GM18520 (cell line): ENCODE measurements at regions not wholly inside any gene's neighbourhood (a gene's known extent, or its start where the extent isn't known, plus 50 kb on each side); places are given as distances from the start of the nearest gene placed in this dataset.
A peak's percentile ranks its signal among the peaks of the same experiment; 100 is the strongest.
"Not testable (repeated sequence)": the region's sequence is repeated elsewhere in the genome, so short reads cannot be mapped to it uniquely, and the experiment has no call there.

Experiments
- ATAC-seq: cut with Tn5 transposase; IDR thresholded peaks from one replicate; pipeline ENCODE4 v1.9.1; 2021; ENCODE audit not compliant: unreplicated experiment

- not testable (repeated sequence) for ATAC-seq
Measured at GRCh38 chr5:122515210-122515609, 203.2 kb downstream of the SNCAIP start.

GRCh38 chr5:122515709-122516431 is 203.8 kb downstream of the SNCAIP start:
- ATAC-seq, result peak; percentile 55

- no peak for ATAC-seq
Measured at GRCh38 chr5:122516432-122516743, 204.4 kb downstream of the SNCAIP start.

GRCh38 chr5:122517091-122517490 is 205.1 kb downstream of the SNCAIP start:
- ATAC-seq, result no peak

GRCh38 chr5:122523776-122524175 is 211.7 kb downstream of the SNCAIP start:
- ATAC-seq, result no peak

- no peak for ATAC-seq
Measured at GRCh38 chr5:122527547-122527946, 215.5 kb downstream of the SNCAIP start.

GRCh38 chr5:122532035-122532434 is 220.0 kb downstream of the SNCAIP start:
- no peak for ATAC-seq

- ATAC-seq, result no peak
Measured at GRCh38 chr5:122533825-122534224, 221.8 kb downstream of the SNCAIP start.

GRCh38 chr5:122534829-122535228 is 222.8 kb downstream of the SNCAIP start:
- ATAC-seq, result no peak

GRCh38 chr5:122541388-122541787 is 229.4 kb downstream of the SNCAIP start:
- ATAC-seq, result no peak

- no peak for ATAC-seq
Measured at GRCh38 chr5:122545986-122546385, 228.9 kb upstream of the SNX2 start.

GRCh38 chr5:122547219-122547618 is 227.7 kb upstream of the SNX2 start:
- no peak for ATAC-seq

GRCh38 chr5:122547669-122548068 is 227.2 kb upstream of the SNX2 start:
- ATAC-seq, result no peak

GRCh38 chr5:122559676-122560075 is 215.2 kb upstream of the SNX2 start:
- ATAC-seq, result no peak

GRCh38 chr5:122561209-122561608 is 213.7 kb upstream of the SNX2 start:
- ATAC-seq, result no peak

GRCh38 chr5:122565331-122565730 is 209.5 kb upstream of the SNX2 start:
- ATAC-seq, result no peak

- no peak for ATAC-seq
Measured at GRCh38 chr5:122576256-122577016, 198.4 kb upstream of the SNX2 start.

GRCh38 chr5:122581629-122582028 is 193.3 kb upstream of the SNX2 start:
- ATAC-seq, result no peak

GRCh38 chr5:122584411-122585300 is 190.2 kb upstream of the SNX2 start:
- no peak for ATAC-seq

GRCh38 chr5:122585371-122585770 is 189.5 kb upstream of the SNX2 start:
- ATAC-seq, result no peak

- no peak for ATAC-seq
Measured at GRCh38 chr5:122586351-122586750, 188.5 kb upstream of the SNX2 start.

- no peak for ATAC-seq
Measured at GRCh38 chr5:122591828-122592227, 183.1 kb upstream of the SNX2 start.
